ENCODE measurements at regions not wholly inside any gene's neighbourhood (a gene's known extent, or its start where the extent isn't known, plus 50 kb on each side); places are given as distances from the start of the nearest gene placed in this dataset.
"Not testable (repeated sequence)": the region's sequence is repeated elsewhere in the genome, so short reads cannot be mapped to it uniquely, and the experiment has no call there.

DNA sequence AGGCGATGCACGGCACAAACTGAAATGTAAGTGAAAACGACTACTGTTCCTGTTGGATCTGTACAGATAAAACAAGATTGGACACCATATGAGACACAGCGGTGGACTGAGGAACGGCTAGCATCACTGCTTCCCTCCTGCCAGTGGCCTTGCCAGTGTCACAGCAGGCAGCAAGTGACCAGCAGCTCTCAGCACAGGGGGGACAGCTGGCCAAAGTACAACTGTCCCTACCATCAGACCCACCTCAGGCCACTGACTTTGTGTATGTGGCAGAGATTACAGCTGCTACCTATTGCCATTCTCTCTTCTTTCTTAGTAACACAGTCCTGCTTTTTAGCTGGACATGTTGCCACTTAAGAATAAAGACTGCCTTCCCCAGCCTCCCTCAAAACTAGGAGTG, 80.0 kb upstream of the SLC66A3 start:
- no peak for DNase-seq

DNA sequence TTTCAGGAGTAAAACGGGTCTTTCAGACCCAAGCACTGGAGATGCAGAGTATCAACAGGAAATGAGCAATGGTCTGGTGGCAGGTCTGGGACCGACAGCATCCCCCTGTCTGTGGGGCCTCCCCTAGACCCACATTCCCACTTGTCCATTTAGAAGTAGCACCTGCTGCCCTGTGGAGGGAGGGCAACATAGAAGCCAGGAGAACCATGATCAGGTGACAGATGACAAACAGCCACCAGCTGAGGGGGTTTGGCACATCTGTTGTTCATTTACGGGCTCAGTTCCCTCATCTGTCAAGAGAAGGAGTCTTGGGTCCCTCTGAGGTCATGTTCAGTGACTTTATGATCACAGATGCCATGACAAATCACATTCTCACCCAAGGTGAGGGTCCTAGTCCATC, 77.9 kb upstream of the SLC66A3 start:
- DNase-seq, result no peak

DNA sequence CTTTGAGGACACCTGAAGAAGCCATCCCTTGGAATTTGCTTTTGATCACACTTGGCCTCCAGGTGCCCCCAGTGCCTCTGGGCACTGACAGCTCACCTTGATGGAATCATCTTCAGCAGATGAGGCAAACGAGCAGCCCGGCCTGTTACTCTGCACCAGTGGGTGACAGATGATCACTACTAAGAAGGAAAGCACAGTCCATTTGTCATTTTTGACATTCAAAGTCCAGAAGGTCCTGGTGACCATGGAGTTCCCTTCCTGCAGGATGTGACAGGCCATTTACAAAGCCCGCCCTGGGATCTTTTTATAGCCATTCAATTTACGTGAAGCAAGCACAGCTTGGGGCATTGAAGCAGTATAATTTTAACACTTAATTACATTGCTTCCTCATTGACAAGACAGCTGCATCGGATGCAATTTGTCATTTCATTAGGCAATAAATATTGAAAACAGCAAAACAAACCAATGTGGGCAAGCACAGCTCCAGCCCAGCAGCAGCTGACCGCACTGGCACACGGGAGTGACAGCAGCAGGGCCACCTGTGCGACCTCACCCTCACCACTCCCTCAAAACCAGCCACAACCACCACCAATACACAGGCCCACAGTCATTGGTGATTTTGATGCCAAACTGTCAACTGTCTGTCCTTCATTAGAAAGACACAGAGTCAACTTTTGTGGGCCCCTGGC, 76.0 kb upstream of the SLC66A3 start:
- DNase-seq, result no peak

DNA sequence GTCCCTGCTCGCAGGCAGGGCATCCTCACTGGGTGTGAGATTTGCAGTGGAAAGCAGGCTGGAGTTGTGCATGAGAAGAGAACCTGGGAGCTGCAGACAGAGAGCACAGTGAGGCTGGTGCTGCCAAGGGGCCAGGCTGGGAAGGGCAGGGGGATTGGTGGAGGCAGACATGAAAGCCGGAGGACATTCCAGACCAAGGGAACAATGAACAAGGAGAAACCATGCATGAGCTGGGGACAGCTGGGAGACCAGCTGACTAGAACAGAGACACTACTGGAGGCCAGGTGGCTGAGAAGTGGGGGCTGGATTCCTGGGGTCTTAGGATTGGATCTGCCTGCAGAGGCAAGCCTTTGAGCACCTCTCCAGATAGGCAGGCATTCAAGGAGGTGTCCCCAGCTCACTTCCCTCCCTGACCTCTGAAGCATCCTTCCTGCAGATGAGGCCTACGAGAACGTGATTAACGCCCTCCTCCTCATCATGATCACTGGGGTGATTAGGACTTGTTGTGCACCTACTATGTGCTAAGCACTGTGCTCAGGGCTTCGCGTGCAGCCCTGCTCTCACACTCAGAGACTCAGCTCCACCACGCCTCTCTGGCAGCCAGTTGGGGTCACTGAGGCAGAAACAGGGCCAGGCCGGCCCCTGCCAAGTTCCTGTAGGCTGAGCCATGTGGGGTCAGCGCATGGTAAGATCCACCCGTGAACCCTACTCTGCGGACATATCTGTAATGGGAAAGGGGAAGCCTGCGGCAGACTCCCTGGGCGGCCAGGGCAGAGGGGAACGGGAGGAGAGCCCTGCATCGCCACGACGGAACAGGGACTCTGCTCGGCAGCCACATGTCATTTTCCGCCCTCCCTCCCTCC, 74.8 kb upstream of the SLC66A3 start:
- DNase-seq, result no peak

DNA sequence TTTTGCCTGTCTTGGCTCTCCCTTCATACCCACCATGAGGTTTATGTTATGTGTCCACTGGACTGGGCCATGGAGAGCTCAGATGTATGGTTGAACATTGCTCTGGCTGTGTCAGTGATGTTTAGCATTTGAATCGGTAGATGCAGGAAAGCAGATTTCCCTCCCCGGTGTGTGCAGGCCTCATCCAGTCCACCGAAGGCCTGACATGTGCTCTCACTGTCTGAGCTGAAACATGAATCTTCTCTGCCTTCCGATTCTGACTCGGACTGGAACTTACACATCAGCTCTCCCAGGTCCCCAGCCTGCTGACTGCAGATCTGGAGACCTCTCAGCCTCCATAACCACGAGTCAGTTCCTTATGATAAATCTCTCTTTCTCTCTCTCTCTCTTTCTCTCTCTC, 72.4 kb upstream of the SLC66A3 start:
- DNase-seq, result no peak

DNA sequence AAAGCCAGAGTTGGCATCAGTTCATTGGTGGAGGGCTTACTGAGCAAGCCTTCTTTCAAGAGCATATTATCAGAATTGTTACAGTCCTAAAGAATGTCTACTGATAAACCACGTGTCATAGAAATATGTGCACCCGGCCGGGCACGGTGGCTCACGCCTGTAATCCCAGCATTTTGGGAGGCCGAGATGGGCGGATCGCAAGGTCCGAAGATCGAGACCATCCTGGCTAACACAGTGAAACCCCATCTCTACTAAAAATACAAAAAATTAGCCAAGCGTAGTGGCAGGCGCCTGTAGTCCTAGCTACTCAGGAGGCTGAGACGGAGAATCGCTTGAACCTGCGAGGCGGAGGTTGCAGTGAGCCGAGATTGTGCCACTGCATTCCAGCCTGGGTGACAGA, 66.4 kb upstream of the SLC66A3 start:
- DNase-seq, result not testable (repeated sequence)

DNA sequence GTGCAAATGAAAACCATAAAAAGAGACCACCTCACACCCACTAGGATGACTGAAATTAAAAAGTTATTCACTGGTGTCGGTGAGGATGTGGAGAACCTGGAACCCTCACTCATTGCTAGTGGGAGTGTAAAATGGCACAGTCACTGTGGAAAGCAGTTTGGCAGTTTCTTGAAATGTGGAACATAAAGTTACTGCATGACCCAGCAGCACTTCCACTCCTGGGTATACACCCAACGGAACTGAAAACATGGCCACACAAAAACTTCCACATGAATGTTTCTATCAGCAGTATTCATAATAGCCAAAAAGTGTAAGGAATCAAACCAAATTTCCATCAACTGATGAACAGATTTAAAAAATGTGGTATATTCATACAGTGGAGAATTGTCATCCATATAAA, 65.1 kb upstream of the SLC66A3 start:
- no peak for DNase-seq

DNA sequence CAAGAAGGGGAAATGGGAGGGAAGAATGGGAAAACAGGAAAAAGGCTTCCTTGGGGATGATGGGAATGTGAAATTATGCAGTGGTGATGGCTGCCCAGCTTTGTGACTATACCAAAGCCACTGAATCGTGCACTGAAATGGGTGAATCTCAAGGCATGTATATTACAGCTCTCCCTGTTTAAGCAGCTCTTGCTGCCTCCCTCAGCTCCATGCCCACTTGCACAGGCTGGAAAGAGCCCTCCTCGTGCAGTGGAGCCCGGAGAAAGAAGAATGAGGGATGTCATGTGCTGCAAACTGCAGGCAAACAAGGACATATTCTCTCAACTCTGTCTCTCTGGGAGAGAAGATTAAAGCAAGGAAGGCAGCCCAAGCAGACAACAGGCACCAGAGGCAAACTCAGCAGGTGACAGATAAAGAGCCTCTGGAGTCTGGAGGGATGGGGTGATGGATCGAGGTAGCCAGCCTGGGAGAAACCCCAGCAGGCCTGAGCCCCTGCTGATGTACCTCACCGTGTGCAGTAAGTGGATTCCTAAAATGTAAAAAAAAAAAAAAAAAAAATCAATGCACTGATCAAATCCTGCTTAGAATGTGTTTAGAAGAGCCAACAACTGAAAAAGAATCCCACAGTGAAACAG, 62.4 kb upstream of the SLC66A3 start:
- DNase-seq, result no peak

DNA sequence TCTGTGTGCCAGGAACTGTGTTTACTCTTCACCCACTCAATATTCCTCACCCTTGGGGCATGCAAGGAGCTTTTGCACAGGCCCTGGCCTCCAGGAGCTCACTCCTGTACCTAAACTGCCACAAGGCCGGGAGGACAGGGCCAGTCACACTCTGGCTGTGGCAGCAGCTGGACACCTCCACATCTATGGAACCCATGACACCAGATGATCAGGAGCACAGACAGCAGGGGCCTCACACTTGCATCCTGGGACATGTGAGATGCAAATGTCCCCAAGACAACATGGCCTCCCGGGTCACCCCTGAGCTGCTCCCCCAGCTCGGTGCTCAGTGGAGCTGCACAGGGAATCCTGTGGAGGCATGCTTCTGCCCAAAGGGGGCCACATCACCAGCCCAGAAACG, 61.8 kb upstream of the SLC66A3 start:
- no peak for DNase-seq

DNA sequence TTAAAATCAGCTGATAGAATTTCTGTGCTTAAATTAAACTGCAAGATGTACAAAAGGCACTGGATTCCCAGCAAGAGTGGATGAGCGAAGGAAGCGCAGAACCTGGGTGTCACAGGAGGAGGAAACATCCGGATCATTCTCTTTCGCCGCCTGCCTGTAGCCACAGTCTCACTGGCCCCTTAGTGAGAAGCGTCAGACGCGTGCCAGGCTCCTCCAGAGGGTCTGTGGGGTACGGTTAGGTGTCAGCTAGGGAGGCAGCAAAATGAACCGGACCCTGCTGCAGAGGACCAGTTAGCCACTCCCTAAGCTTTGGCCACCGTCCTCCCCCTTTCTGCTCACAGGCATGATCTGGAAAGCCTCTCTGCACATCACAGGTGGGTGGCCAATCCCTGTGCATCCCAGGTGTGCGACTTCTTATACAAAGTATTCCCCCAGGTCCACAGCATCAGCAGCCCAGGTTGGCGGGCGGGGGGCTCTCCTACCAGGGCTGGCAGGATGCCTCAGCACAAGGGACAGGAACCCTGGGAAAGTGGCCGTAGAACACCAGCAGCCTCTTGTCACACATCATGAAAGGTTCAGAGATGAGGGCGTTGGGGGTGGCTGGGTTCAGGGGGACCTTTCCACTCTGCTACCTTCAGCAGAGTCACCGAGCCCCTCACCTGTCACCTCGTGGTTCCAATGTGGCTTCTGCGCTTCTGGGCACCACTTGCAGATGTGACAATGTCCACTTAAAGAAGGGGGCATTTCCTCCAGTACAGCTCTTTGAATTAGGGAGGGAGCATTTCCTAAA, 61.1 kb upstream of the SLC66A3 start:
- DNase-seq, result no peak

DNA sequence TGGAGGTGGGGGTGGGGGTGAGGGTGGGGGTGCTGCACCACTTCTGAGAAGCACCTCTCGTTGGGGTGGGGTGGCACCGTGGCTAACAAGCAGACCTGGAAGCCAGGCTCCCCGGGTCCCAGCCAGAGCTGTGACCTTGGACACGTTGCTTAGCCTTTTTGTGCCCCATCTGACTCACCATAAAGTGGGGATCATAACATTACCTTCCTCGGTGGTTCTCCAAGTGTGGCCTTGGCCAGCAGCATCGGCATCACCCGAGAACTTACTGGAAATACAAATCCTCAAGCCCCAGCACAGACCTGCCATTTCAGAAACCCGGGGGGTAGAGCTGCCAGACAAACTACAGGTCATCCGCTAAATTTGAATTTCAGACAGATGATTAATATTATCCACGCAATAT, 58.7 kb upstream of the SLC66A3 start:
- DNase-seq, result no peak

DNA sequence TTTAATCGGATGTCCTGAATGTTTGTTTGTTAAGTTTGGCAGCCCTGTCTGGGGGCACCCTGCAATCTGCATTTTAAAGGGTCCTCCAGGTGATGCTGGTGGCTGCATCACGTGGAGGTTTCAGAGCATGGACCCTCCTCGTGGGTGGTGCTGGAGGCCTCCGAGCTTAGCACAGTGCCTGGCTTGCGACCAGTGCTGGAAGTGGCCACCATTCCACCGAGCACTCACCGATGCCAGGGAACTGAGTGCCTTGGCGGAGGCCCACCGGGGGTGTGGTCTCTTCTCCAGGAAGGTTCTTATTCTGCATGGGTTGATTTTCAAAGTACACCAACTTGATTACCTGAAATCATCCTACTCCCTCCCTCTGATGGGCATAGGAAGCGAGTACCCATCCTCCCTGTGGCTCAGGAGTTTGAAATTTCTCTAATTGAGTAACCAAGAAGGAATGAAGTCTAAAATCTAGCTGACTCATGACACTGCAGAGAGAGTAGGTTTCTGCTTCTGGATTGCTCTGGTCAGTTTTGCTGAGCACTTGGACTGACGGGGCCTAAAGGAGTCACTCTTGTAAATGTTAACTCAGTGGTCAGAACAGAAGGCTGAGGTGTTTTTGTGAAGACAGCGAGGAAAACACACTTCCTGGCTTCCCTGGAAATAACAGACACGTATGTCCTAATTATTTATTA, 58.1 kb upstream of the SLC66A3 start:
- no peak for DNase-seq

DNA sequence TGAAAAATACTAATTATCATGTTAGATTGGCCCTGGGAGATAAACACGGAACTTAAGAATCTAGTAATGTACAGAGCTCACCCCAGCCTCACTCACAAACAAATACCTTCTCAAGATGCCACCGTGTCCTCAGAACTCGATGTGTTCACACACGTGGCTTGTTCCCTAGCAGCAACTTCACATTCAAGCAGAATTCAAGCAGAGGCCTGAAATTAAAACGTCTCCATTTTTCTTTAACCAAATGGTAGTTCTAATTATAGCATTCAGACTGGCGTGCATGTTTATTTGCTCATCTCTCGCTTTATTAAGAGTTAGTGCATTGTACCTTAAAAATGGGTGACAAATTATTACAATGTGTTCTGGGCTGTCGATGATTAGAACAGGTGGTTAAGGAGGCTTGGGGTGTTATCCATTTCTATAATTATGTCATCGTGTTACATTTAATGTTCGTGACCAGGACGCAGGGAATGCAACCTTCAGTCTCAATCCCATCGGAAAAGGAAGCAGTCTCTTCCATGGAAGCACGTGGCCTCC, 57.3 kb upstream of the SLC66A3 start:
- DNase-seq, result peak; percentile 15

DNA sequence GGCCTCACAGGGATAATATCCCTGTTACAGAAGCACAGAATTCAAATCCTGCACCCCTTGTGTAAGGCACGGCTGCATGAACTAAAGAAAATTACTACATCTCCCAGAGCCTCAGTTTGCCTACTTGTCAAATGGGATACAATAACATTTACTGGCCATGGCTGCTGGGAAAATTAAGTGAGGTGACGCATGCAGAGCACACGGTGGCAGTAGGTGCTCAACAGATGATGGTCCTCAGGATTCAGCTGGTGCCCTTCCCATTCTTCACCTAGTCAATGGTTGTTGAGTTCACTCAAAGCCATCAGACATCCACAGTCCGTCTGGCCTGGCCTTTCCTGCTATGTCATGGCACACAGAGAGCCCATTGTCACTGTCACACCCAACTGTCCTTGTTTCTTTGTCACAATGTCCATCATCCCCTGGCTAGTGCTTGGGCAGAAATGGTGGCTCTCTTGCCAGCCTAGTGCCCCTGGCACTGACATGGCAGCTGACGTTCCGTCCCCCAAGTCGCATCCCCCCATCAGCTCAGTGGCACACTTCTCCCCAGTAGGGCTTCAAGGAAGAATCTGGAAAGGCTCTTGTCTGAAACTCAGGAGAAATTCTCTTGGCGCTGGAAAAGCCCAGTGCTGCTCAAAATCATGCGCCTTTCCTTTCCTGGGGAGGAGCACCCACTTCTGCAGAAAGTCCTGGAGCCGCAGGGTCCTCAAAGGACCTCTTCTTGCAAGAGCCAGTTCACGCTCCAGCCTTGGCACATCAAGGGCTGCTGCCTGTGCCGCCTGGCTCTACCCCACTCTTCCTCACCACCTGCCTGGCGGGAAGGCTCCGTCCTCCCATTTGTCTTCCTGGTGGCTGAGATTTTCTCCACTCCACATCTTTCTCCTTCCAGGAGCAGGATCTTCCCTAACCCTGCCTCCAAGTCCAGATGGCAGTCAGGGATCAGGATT, 55.9 kb upstream of the SLC66A3 start:
- DNase-seq, result no peak

DNA sequence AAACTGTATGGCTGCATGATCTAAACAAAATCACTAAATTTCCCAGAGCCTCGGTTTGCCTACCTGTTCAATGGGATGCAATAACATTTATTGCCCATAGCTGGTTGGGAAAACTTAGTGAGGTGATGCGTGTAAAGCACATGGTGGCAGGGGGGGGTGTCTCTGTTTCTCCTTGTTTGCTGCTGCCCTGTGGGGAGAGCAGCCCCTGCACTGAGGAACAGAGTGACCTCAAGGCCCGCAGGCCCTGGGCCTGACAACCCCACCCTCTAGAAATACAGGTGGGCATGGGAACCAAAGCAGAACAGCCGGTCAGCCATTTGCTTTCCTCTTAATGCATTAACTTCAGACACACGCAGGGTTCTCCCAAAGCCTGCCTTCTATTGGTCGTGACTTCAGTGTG, 55.1 kb upstream of the SLC66A3 start:
- DNase-seq, result no peak

DNA sequence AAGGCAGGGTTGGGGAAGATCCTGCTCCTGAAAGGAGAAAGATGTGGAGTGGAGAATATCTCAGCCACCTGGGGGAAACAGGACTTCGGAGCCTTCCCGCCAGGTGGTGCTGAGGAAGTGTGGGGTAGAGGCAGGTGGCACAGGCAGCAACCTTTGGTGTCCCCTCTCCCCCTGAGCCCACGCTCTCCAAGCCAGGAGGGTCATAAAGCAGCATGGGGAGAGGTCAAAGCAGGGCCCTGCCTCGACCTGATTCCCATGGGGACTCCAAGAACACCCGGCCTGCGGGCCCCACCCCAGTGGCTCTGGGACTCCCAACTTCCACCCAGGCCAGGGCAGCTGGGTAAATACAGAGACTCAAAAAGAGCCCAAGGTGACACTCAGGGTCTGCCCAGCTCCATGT, 54.3 kb upstream of the SLC66A3 start:
- DNase-seq, result no peak

DNA sequence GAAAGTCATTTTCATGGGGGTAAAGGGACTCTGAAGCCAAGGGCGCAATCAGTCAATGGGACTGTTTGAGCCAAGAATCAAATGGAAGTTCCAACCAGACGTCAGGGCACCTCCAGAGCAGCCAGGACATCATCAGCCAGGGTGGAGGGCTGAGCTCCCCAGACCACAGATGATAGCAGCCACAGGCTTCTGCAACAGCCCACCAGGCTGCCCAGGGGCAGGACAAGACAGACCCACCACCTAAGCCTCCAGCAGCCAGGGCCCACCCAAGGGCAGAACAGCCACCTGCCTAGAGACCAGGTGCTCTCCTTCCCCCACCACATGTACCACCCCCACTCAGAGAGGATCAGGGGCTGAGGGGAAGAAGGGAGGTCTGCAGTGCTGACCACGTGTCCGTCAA, 53.8 kb upstream of the SLC66A3 start:
- DNase-seq, result no peak

DNA sequence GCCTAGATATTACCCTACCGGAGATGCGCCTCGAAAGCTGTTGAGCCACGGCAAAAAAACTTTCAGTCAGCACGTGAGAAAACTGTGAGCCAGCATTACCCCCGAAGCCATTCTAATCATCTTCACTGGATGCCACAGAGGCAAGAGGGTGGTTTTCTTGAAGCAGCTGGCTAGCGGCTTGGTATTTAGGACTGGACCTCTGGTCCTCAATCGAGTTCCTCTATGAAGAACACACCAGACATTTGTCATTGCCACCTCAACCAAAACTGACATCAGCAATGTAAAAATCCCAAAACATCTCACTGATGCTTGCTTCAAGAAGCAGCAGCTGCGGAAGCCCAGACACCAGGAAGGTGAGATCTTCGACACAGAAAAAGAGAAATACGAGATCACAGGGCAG, 52.8 kb upstream of the SLC66A3 start:
- no peak for DNase-seq

DNA sequence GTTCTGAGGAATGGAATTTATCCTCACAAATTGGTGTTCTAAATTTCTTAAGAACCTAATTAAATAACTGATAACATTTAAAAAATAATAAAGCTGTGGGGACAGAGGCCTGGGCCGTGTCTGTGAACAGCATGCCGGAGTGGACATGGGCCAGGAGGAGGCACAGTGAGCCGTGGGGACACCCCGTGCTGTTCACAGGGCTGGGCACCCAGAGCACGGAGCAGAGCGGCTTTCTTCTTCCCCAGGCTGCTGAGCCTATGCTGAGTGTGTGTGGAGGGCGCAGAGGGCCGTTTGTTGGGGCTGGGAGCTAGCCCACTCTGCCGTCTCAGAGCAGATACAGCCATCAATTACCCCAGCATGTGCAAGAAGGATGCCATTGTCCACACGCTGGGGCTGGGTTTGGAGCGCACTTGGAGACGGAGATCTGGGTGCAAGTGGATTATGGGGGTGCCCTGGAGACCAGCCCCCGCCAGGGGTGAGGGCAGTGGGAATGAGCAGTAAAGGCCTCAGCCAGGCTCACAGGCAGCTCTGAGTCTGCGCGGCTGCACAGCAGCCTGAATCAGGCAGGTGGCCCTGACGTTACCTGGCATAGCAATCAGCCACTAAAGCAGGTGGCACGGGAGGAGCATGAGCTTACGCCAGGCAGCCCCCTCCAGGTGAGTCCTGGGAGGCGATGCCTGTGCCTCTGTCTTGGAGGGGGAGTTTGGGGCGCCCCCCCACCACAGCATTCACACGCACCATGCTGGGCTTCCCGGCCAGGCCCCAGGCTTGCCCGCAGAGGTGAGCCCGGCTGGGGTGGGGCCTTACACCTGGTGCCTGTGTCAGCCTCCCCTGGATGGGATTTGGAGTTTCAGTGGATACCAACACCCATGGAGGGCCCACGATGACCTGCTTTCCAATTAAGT, 52.1 kb upstream of the SLC66A3 start:
- DNase-seq, result no peak
